ENCODE measurements at regions not wholly inside any gene's neighbourhood (a gene's known extent, or its start where the extent isn't known, plus 50 kb on each side); places are given as distances from the start of the nearest gene placed in this dataset.

GRCh38 chr7:24500599-24500998 is 72.7 kb upstream of the PALS2 start:
- Histone ChIP-seq H3K27ac (no peak overlapping the region), H3K9me3 (no peaks in the 10 kb centered on the region), H3K27me3 (ENCODE audit: insufficient read depth in 3 of 3, low read length in 2 of 3) (no peaks in the 10 kb centered on the region), H3K4me3 (no peak overlapping the region), H3K4me1 (no peaks in the 10 kb centered on the region), H3K36me3 (ENCODE audit: insufficient read depth in 1 of 2, low read depth in 1 of 2) (no peaks in the 10 kb centered on the region)
- 69 to 80% (median 78%) methylated on average over 3 of the region's 3 CpGs for WGBS, 3 donors
- no peak for DNase-seq
- TF ChIP-seq, protein P1, sequence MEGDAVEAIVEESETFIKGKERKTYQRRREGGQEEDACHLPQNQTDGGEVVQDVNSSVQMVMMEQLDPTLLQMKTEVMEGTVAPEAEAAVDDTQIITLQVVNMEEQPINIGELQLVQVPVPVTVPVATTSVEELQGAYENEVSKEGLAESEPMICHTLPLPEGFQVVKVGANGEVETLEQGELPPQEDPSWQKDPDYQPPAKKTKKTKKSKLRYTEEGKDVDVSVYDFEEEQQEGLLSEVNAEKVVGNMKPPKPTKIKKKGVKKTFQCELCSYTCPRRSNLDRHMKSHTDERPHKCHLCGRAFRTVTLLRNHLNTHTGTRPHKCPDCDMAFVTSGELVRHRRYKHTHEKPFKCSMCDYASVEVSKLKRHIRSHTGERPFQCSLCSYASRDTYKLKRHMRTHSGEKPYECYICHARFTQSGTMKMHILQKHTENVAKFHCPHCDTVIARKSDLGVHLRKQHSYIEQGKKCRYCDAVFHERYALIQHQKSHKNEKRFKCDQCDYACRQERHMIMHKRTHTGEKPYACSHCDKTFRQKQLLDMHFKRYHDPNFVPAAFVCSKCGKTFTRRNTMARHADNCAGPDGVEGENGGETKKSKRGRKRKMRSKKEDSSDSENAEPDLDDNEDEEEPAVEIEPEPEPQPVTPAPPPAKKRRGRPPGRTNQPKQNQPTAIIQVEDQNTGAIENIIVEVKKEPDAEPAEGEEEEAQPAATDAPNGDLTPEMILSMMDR (IDR thresholded peaks at IDR 0.05), result no peak
- no peak for ATAC-seq
- intact Hi-C loops (cut with DNase I), result loop anchor here in 1 of 2 donors (1.0 kb wide), 1 partner anchor 30 kb away; no protein-coding TSS in a partner anchor

DNA sequence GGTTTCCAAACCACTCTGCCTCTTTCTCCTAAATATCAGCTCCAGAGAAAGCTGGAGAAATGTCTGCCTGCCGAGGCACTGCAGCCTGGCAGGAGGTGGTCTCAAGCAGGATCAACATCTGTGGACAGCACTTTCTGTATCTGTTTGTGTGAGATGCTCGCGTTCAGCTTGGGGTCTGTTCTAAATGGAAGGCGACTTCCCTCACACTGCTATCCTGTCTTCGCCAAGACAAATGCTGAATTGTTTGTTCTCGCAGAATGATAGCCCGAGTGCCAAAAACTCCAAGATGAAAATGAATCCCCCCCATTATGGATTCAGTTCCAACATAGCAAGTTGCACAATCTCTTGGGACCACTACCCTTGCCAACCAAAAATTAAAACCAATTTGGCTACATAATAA is 72.2 kb upstream of the PALS2 start:
- no peaks in the 10 kb centered on the region for H3K36me3 ChIP-seq (ENCODE audit: insufficient read depth in 1 of 2, low read depth in 1 of 2)
- no peak for ATAC-seq
- no peak overlapping the region for H3K4me3 ChIP-seq
- H3K4me1 ChIP-seq, result no peaks in the 10 kb centered on the region
- intact Hi-C loops (cut with DNase I), result no loop called here
- no peaks in the 10 kb centered on the region for H3K27me3 ChIP-seq (ENCODE audit: insufficient read depth in 3 of 3, low read length in 2 of 3)
- WGBS, 3 donors, result 25 to 43% (median 32%) methylated on average over 7 of the region's 7 CpGs
- TF ChIP-seq, protein P1 (IDR thresholded peaks at IDR 0.05), result no peak
- H3K27ac ChIP-seq, result no peak overlapping the region
- H3K9me3 ChIP-seq, result no peaks in the 10 kb centered on the region
- DNase-seq, result no peak

DNA sequence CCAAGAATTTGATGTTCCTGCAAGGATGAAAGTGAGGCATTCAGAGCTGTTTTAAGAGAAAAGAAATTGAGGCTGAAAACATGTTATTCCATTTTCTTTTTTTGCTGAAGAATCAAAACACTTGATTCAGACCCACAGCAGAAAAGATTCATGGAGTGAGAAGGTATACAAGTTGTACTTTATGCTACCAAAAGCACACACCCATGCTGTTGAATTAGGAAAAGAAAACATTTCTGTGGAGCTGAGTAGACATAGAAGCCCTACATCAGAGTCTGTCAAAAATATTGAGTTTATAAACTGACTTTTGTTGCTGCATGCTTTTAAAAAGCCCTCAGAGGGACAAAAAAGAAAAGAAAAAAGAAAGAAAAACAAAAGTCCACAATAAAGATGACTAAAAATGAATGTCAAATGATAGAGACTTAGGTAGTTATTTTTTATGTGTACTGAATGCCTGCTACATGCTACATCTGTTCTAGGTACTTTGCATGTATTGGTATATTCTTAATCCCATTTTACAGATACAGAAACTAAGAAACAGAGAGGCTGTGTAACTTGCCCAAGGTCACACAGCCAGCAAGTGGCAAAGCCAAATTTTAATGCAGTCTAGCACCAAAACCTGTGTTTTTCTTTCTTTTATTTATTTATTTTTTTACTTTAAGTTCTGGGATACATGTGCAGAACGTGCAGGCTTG is 71.7 kb upstream of the PALS2 start:
- intact Hi-C loops (cut with DNase I), result no loop called here
- Histone ChIP-seq H3K27me3 (ENCODE audit: insufficient read depth in 3 of 3, low read length in 2 of 3) (no peaks in the 10 kb centered on the region), H3K36me3 (ENCODE audit: insufficient read depth in 1 of 2, low read depth in 1 of 2) (no peaks in the 10 kb centered on the region), H3K27ac (no peak overlapping the region), H3K4me1 (no peaks in the 10 kb centered on the region), H3K4me3 (no peak overlapping the region), H3K9me3 (no peaks in the 10 kb centered on the region)
- 81 to 92% (median 84%) methylated on average over 1 of the region's 1 CpG for WGBS, 3 donors
- TF ChIP-seq, protein P1 (IDR thresholded peaks at IDR 0.05), result no peak
- DNase-seq, result no peak
- ATAC-seq, result no peak

DNA sequence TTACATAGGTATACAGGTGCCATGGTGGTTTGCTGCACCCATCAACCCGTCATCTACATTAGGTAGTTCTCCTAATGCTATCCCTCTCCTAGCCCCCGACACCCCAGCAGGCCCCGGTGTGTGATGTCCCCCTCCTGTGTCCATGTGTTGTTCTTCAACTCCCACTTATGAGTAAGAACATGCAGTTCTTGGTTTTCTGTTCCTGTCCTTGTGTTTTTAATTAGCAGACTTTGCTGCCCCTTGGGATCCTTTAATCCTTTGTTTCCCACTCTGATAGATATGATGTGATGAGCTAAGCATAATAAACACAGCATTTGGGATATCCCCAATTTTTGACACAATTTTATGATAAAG is 71.1 kb upstream of the PALS2 start:
- Histone ChIP-seq H3K4me3 (no peak overlapping the region), H3K27me3 (ENCODE audit: insufficient read depth in 3 of 3, low read length in 2 of 3) (no peaks in the 10 kb centered on the region), H3K9me3 (no peaks in the 10 kb centered on the region), H3K36me3 (ENCODE audit: insufficient read depth in 1 of 2, low read depth in 1 of 2) (no peaks in the 10 kb centered on the region), H3K27ac (no peak overlapping the region), H3K4me1 (no peaks in the 10 kb centered on the region)
- DNase-seq (no peak), ATAC-seq (no peak)
- intact Hi-C loops (cut with DNase I), result no loop called here
- TF ChIP-seq, protein P1 (IDR thresholded peaks at IDR 0.05), result no peak
- 87 to 94% (median 93%) methylated on average over 3 of the region's 3 CpGs for WGBS, 3 donors

GRCh38 chr7:24503506-24503905 is 69.7 kb upstream of the PALS2 start:
- no peaks in the 10 kb centered on the region for H3K9me3 ChIP-seq
- no peak overlapping the region for H3K4me3 ChIP-seq
- 39 to 49% (median 43%) methylated on average over 2 of the region's 2 CpGs for WGBS, 3 donors
- no peak for DNase-seq
- H3K36me3 ChIP-seq (ENCODE audit: insufficient read depth in 1 of 2, low read depth in 1 of 2), result no peaks in the 10 kb centered on the region
- no peak for ATAC-seq
- H3K27me3 ChIP-seq (ENCODE audit: insufficient read depth in 3 of 3, low read length in 2 of 3), result no peaks in the 10 kb centered on the region
- intact Hi-C loops (cut with DNase I), result no loop called here
- no peak overlapping the region for H3K27ac ChIP-seq
- no peaks in the 10 kb centered on the region for H3K4me1 ChIP-seq
- TF ChIP-seq, protein P1 (IDR thresholded peaks at IDR 0.05), result no peak

Measured in psoas muscle (tissue), 7 donors.